IPS-NIHi11 (cell line): ENCODE measurements at regions not wholly inside any gene's neighbourhood (a gene's known extent, or its start where the extent isn't known, plus 50 kb on each side); places are given as distances from the start of the nearest gene placed in this dataset.
"Not testable (repeated sequence)": the region's sequence is repeated elsewhere in the genome, so short reads cannot be mapped to it uniquely, and the experiment has no call there.

Experiments used
- DNase-seq: peaks from one replicate; pipeline ENCODE4 v3.0.0; 2012; ENCODE audit warnings: mixed read lengths, low spot score

DNA sequence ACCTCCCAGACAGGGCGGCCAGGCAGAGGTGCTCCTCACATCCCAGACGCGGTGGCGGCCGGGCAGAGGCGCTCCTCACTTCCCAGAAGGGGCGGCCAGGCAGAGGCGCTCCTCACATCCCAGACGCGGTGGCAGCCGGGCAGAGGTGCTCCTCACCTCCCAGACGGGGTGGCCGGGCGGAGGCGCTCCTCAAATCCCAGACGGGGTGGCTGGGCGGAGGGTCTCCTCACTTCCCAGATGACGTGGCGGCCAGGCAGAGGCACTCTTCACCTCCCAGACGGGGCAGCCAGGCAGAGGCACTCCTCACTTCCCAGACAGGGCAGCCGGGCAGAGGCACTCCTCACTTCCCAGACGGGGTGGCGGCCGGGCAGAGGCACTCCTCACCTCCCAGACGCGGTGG is 247.7 kb upstream of the USP9Y start:
- DNase-seq = not testable (repeated sequence)

- no peak for DNase-seq
Observed at GRCh38 chrY:12459965-12460364, 241.1 kb upstream of the USP9Y start.

DNA sequence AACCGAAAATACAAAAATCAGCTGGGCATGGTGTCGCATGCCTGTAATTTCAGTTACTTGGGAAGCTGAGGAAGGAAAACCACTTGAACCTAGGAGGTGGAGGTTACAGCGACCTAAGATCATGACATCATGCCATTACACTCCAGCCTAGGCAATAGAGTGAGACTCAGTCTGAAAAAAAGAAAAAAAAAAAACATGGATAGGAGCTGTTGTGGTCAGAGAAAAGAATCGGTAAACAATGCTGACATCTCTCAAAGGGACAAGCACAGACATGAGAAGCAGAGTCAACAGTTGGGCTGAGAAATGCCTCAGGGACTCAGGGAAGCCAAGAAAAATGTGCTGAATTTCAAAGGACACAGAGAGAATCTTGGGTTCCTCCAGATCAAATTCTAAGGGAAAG is 236.9 kb upstream of the USP9Y start:
- no peak for DNase-seq

- DNase-seq = no peak
Observed at GRCh38 chrY:12465706-12466105, 235.3 kb upstream of the USP9Y start.

DNA sequence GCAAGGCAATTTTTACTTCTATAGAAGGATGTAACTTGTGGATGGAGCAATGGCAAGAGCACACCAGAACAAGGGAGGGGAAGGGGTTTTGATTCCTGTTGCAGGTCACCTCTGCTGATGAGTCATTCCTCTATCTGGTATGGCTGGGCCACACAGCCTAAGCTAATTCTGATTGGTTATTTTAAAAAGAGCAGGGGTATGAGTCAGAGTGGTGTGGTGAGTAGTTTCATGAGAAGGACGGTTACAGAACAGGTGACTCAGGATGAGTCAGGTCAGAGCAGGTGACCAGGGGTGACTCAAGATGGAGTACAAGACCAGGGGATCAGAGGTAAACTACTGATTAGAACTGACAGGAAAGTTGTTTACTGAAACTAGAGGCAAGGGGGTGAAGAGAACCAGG is 231.9 kb upstream of the USP9Y start:
- DNase-seq = no peak

DNA sequence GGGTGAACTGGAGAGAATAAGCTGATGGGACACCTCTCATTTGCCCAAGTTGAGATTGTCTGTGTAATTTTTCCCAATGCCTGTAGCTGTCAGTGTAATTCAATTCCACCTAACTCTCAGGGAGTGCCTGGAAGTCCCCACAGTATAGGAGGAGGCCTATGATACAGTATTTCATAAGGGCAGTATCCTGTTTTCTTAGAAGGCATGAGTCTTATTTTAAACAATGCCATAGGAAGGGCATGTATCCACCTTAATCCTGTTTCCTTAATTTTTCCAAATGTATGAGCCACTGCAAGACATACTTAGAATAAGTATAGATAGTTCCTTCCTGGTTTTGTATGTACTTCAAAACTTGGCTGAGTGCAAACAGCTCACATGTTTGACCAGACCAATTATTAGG is 226.6 kb upstream of the USP9Y start:
- DNase-seq = no peak

DNA sequence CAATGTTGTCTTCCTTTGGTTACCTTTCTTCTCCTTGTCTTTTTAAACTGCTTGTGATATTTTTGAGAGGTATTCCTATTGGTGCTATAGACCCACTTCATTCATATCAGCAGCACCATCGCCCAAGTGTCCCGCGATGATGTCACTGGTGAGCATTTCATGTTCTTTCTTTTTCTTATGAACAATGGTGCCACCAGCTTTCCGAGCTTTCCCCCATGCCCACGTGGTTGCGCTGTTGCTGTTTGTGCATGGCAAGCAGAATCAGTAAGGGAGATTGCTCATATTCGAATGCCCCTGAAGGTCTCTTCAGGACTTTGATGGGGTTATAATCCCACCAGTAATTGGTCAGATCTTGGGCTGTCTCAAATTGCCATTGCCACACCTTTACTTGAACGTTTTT is 221.6 kb upstream of the USP9Y start:
- DNase-seq = no peak

DNA sequence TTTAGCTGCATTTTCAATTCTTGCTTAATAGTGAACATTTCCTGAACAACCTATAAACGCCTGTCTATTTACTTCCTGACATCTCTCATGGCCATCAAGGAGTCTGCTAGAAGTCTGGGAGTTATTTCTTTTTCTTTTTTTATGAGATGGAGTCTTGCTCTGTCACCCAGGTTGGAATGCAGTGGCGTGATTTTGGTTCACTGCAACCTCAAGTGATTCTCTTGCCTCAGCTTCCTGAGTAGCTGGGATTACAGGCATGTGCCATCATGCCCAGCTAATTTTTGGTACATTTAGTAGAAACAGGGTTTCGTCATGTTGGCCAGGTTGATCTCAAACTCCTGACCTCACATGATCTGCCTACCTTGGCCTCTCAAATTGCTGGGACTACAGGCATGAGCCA is 217.6 kb upstream of the USP9Y start:
- DNase-seq = no peak

DNA sequence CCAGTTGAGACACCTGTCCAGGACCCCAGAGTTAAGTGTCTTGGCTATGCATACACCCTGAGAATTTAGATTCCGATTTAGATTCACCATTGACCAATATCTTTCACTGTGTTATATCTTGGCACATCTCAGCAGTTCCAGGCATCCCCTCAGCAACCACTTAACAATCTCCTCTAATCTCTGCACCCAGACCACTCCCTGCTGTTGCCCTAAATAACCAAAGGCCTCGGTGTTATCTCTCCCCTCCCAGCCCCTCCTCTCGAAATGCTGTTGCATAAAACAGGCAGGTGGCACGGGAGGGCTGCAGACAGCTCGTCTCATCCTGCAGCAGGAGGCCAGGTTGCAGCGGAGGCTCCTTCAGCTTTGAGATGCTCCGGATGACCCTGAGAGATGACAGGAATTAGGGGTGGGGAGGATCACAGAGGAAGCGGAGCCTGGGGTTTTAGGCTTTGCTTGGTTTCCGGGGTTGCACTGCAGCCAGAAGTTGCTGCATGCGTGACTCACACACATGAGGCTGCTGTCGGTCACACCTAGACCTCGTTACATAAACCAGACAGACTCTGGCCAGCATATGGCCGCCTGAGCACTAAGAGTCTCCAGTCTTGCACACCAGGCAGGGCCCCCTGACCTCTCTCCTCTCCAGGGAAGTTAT is 210.3 kb upstream of the USP9Y start:
- no peak for DNase-seq

GRCh38 chrY:12492218-12492617 is 208.8 kb upstream of the USP9Y start:
- DNase-seq = no peak

GRCh38 chrY:12496007-12496406 is 205.0 kb upstream of the USP9Y start:
- DNase-seq = no peak

GRCh38 chrY:12500096-12500495 is 200.9 kb upstream of the USP9Y start:
- no peak for DNase-seq

DNA sequence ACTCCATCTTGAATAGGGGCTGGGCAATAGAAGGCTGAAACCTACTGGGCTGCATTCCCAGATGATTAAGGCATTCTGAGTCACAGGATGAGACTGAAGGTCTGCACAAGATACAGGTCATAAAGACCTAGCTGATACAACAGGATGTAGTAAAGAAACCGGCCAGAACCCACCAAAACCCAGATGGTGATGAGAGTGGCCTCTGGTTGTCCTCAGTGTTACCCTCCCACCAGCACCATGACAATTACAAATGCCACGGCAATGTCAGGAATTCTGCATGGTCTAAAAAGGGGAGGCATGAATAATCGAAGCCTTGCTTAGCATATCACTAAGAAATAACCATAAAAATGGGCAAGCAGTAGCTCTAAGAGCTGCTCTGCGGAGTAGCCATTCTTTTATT is 197.0 kb upstream of the USP9Y start:
- not testable (repeated sequence) for DNase-seq

DNA sequence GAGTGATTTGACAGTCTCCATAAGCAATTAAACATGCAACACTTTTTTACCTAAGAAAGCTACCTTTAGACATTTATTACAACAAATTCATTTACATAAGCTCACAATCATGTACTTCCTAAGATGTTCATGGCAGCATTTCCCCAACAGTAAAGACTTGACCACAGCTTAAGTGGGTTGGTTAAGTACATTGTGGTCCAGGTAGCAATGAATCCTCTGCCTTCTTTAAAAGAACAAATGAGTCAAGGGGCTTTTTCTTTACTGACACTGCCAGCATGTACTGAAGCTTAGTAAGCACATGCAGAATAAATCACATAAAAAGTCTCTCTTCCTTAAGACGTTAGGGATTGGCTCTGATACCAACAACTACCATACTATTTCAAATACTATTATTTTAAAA is 183.7 kb upstream of the USP9Y start:
- no peak for DNase-seq

DNA sequence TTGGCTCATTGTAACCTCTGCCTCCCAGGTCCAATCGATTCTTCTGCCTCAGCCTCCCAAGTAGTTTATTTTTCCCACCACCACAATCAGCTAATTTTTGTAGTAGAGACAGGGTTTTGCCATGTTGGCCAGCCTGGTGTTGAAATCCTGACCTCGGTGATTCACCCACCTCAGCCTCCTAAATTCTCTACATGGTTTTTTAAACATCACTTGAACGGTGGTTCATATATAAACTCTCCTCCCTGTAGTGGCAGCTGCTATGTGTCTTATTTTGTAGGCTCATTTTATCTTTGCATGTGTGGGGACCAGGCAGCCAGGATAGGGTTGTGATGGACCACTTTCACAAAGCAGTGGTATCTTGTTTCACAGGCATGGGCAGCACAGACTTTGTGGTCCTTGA is 175.8 kb upstream of the USP9Y start:
- DNase-seq = no peak

- no peak for DNase-seq
Observed at GRCh38 chrY:12526362-12527063, 174.5 kb upstream of the USP9Y start.

DNA sequence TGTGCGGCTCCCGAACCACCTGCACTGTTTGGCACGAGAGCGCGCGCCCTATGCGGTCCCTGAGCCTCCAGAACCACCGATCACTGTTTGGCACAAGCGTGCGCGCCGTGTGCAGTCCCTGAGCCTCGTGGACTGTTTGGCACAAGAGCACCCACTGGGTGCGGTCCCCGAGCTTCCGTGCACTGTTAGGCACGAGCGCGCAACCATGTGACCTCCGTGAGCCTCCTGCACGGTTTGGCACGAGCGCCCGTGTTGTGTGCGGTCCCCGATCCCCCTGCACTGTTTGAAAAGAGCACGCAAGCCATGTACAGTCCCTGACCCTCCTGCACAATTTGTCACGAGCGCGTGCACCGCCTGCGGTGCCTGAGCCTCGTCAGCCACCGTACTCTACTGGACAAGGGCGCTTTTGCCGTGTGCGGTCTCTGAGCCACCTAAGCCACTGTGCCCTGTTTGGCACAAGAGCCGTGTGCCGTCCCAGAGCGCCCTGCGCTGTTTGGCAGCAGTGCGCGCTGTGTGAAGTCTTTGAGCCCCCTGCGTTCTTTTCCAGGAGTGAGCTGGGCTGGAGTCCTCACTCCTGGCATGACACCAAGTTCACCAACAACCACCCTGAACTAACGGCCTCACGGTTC is 163.7 kb upstream of the USP9Y start:
- DNase-seq = no peak

DNA sequence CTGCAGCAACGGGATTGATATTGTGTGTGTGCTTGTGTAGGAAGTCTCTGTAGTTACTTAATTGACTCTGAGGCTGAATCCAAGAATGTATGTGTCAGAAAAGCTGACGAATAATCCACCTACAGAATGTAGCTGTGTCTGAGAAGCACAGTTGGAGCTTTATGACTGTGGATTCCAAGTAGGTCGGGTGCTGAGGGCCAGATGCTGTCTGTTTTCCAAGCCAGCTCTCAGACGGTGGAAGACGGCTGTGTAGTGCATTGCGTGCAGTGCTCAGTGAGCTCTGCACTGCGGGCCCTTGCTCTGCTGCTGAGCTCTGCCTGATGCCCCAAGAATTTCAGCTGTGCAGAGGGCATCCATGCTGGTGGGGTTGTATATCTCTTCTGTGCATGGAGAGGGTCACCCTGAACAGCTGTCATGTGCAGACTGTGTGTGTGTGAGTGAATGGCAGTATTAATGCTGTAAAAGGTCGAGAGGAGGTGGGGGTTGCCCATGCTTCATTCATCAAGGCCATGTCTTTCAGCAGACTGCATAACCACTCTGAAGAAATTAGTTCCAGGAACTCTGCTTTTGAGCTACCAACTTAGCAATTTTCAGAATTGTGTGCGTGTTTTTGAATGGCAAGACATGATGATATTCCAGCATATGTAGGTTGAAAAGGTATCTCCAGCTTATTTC is 154.1 kb upstream of the USP9Y start:
- no peak for DNase-seq

- DNase-seq = no peak
Observed at GRCh38 chrY:12552471-12553283, 148.4 kb upstream of the USP9Y start.

GRCh38 chrY:12553909-12554308 is 147.1 kb upstream of the USP9Y start:
- DNase-seq = no peak

- DNase-seq = no peak
Observed at GRCh38 chrY:12555005-12555404, 146.0 kb upstream of the USP9Y start.

DNA sequence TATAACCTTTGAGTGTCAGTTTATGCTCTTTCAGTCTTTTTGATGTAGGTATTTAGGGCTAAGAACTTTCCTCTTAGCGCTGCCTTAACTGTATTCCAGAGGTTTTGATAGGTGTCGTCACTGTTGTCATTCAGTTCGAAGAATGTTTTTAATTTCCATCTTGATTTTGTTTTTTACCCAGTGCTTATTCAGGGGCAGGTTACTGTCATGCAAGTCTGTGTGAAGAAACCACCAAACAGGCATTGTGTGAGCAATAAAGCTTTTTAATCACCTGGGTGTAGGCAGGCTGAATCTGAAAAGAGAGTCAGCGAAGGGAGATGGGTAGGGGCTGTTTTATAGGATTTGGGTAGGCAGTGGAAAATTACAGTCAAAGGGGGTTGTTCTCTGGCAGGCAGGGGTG is 142.0 kb upstream of the USP9Y start:
- no peak for DNase-seq
